GM06990 (cell line): ENCODE measurements at regions not wholly inside any gene's neighbourhood (a gene's known extent, or its start where the extent isn't known, plus 50 kb on each side); places are given as distances from the start of the nearest gene placed in this dataset.

ENCODE experiments used
- DNase-seq: peaks from one replicate; pipeline ENCODE4 v3.0.0-alpha.2; 2011; ENCODE audit not compliant: insufficient read length; ENCODE audit errors: extremely low read depth
- H3K27me3 ChIP-seq: replicated peaks from 2 replicates; pipeline ENCODE4 v1.6.0; 2011; ENCODE audit warnings: low read length; ENCODE audit not compliant: control insufficient read depth, insufficient read depth
- H3K36me3 ChIP-seq: 2 replicates; pipeline ENCODE4 v1.5.1; 2011; ENCODE audit warnings: low read length; ENCODE audit not compliant: control insufficient read depth, insufficient read depth
- H3K4me3 ChIP-seq: replicated peaks from 2 replicates; pipeline ENCODE4 v1.5.1; 2011; ENCODE audit warnings: low read depth, mild to moderate bottlenecking, control low read depth, low read length
- TF ChIP-seq, protein P1 (sequence below): IDR thresholded peaks from 2 replicates; pipeline ENCODE4 v1.5.1; 2011; ENCODE audit warnings: low read length, control low read depth, mild to moderate bottlenecking, inconsistent platforms; ENCODE audit not compliant: insufficient read depth, poor library complexity, severe bottlenecking

DNA sequence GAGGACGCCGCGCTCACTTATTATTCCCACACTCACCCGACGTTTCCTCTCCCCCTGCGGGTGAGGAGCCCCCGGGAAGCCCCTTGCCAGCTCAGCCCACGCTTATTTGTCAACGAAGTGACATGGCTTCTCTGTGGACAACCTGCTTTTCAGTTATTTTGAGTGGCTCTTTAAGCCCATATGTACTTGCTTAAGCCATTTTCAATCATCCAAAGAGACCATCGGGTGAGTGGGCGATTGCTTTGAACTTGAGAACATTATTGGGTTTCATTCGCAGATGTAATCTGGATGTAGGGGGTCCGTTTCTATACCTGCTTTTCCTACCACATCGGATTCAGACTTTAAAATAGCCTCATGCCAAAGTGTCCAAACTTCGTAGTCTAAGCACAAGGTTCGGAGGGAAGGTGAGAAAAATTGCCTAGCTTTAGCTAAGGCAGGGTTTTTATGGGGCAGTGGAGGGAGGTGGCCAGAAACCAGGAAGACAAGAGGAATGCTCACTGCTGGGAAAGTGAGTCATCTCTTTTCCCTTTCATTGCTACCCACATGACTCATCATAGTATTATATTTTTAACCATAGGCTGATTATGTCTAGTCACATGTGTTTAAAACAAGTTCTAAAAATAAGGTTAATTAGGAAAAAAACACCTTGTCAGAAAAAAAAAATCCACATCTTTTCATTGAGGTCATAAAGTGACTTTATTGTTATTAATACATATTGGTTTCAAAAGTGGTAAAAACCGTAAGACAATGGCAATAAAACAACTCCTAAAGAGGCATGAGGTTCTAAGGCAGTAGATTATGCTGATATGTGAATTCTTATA is 773.1 kb upstream of the NR2F2 start:
- TF ChIP-seq, protein P1, sequence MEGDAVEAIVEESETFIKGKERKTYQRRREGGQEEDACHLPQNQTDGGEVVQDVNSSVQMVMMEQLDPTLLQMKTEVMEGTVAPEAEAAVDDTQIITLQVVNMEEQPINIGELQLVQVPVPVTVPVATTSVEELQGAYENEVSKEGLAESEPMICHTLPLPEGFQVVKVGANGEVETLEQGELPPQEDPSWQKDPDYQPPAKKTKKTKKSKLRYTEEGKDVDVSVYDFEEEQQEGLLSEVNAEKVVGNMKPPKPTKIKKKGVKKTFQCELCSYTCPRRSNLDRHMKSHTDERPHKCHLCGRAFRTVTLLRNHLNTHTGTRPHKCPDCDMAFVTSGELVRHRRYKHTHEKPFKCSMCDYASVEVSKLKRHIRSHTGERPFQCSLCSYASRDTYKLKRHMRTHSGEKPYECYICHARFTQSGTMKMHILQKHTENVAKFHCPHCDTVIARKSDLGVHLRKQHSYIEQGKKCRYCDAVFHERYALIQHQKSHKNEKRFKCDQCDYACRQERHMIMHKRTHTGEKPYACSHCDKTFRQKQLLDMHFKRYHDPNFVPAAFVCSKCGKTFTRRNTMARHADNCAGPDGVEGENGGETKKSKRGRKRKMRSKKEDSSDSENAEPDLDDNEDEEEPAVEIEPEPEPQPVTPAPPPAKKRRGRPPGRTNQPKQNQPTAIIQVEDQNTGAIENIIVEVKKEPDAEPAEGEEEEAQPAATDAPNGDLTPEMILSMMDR, result no peak

DNA sequence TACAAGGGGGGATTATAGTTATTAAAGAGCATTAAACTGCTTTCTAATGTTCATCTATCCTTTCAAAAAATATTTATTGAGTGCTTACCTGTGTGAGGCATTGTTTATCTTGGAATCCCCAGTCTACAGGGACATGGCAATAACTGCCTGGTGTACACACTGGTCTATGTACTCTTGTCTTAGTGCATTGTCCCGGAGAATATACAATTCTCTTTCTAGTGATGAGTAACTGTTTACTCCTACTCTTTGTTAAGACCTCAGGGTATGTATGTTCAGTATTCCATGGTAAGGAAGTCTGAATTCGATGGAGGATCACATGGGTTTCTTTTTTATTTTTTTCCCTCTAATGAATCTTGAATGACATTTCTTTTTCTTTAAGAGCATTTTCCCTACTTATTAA is 772.4 kb upstream of the NR2F2 start:
- H3K36me3 ChIP-seq, result no peaks in the 10 kb centered on the region
- TF ChIP-seq, protein P1, result no peak
- H3K27me3 ChIP-seq, result no peaks in the 10 kb centered on the region
- no peak overlapping the region for H3K4me3 ChIP-seq
- no peak for DNase-seq

More for the DNA sequence above, 773.1 kb upstream of the NR2F2 start:
- Histone ChIP-seq H3K27me3 (no peaks in the 10 kb centered on the region), H3K36me3 (no peaks in the 10 kb centered on the region), H3K4me3 (no peak overlapping the region)
- DNase-seq, result no peak

DNA sequence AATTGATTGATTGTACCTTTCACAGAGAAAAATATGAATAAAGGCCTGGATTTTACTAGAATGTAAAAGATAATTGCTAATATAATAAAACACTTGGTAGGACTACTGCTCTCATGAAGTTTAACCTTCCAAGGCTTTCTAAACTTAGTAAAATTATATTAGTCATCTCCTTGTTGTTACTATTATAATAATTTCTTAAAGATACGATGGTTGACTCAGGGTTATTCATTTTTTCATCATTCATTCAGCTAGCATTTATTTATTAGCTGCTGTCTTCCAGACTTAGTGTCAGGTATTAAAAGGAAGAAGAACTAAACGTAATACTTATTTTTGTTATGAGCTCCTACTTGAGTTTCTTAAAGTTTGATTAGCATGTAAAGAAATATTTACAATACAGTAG is 771.6 kb upstream of the NR2F2 start:
- no peaks in the 10 kb centered on the region for H3K27me3 ChIP-seq
- DNase-seq, result no peak
- H3K4me3 ChIP-seq, result no peak overlapping the region
- no peaks in the 10 kb centered on the region for H3K36me3 ChIP-seq
- TF ChIP-seq, protein P1, result no peak

DNA sequence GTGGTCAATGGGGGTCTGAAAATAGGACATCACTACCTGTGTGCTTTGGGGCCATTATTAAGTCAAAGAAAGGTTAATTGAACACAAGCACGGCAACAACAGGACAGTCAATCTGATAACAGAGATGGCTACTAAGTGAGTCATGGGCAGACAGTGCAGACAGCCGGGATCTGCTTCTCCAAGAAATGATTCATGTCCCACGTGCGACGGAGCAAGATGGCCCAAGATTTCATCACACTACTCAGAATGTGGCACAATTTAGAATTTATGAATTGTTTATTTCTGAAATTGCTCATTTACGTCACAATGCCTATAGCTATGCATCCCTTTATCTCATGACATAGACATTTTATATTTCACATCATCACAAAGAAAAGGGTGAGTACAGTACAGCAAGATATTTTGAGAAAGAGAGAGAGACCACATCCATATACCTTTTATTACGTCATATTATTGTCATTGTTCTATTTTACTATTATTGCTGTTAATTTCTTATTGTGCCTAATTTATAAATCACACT is 770.6 kb upstream of the NR2F2 start:
- Histone ChIP-seq H3K4me3 (no peak overlapping the region), H3K27me3 (no peaks in the 10 kb centered on the region), H3K36me3 (no peaks in the 10 kb centered on the region)
- no peak for DNase-seq
- TF ChIP-seq, protein P1, result no peak

DNA sequence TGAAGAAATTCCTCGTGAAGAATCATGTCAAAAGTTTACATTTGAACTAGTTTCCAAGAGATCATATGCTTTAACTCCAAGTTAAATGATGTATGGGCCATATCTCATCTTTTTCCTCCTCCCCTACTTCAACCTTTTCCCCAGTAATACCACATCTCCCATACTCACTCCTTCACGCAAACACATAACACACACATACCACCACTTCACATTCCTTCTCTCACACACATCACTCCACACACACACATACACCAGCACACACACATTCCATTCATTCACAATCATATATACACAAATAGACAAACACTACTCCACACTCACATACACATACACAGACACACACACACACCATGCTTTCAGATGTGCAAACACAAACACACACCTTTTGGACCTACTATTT is 769.0 kb upstream of the NR2F2 start:
- H3K4me3 ChIP-seq, result no peak overlapping the region
- TF ChIP-seq, protein P1, result no peak
- no peaks in the 10 kb centered on the region for H3K36me3 ChIP-seq
- H3K27me3 ChIP-seq, result no peaks in the 10 kb centered on the region
- DNase-seq, result no peak
